ENCODE measurements at regions not wholly inside any gene's neighbourhood (a gene's known extent, or its start where the extent isn't known, plus 50 kb on each side); places are given as distances from the start of the nearest gene placed in this dataset.
"Not testable (repeated sequence)": the region's sequence is repeated elsewhere in the genome, so short reads cannot be mapped to it uniquely, and the experiment has no call there.

DNA sequence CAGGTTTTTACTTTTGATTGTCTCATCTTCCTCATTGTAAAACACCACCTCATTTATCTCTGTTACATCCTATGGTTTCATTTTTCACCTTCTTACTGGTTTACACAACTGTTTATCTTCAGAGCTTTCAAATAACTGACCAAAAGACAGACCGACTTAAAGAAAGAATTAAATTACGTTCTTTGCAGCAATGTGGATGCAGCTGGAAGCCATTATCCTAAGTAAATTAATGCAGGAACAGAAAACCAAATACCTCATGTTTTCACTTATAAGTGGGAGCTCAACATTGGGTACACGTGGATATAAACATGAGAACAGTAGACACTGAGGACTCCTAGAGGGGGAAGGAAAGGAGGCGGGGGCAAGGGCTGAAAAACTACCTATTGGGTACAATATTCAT is 729.0 kb upstream of the USP15 start:
- no peak for DNase-seq

DNA sequence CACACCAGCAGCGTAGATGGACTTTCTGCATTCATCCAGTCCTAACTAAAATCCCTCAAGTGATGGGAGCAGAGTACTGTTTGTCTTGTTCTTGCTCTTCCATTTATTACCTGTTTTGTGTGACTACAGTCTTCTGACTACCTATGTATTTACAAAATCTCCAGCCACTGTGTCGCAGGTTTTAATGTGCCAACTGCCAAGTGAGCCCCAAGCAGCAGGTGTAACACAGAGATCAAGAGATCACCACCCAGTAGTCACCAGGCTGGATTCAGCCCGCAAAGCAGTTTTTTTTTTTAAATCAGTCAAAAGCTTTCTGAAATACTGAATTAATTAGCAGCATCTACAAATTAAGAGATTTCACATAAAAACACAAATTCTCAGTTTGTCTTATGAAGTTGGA is 724.1 kb upstream of the USP15 start:
- DNase-seq, result no peak

DNA sequence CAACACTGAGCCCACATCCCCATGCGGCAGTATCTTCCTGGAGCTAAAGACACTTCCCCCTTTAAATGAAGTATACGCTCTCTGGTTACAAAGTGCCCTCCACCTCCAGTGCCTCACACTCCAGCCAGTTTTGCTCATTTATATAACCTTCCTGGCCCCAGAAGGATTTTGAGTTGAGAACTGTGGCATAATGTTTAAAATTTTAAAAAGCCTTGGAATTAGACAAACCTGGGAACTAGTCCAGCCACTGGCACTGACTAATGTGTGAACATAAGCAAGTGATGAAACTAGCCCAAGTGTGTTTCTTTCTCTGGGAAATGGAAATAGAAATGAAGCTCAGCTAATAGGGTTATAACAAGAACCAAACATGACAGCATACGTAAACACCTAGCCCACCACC is 723.7 kb upstream of the USP15 start:
- no peak for DNase-seq

DNA sequence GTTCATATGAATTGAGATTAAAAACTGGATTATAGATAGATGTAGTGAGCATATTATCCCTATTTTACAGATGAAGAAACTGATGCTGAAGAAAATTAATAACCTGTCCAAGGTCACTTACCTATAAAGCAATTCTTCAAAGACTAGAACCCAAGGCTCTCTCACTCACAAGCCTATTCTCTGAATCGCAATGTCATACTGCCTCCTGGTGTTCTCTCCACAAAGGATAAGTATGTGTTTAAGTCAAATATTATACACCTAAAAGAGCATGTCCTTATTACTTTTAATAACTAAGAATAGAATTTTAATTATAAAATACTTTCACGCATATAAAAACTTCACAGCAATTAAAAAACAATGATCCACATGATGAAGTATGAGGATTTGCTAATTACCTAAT is 721.3 kb upstream of the USP15 start:
- DNase-seq, result no peak

DNA sequence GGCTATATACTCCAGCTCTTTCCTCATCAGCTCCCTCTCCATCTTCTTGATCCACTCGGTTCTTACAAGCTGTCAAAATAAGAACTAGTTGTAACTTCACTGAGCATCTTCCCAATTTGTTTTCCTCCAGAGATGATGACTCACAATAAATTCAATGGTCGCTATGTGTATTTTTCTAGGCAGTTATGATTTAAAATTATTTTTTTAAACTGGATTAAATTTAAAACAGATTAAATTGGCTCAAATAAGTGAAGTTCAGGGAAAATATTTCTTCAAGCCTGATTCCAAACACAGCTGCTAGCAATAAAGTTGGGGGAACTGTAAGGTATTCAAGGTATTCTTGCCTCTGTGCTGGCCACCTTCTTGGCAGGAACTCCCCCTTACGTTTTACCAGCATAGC is 717.7 kb upstream of the USP15 start:
- no peak for DNase-seq

DNA sequence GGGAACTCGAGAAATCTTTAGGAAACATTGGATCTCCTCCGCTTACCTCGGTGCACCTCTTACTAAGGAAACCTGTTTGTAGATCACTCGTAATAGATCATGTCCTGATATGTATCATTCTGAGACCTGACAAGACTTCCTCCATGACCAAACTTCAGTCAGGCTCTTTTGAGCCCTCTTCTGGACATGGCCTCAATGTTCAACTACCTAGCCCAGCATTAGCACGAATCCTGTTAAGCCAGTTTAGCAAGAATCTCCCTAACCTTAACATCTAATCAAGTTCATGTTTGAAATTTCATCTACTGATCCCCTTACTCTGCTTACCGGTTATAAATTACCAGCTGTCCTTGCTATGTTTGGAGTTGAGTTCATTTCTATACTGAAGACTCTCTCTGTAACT is 713.9 kb upstream of the USP15 start:
- DNase-seq, result no peak

DNA sequence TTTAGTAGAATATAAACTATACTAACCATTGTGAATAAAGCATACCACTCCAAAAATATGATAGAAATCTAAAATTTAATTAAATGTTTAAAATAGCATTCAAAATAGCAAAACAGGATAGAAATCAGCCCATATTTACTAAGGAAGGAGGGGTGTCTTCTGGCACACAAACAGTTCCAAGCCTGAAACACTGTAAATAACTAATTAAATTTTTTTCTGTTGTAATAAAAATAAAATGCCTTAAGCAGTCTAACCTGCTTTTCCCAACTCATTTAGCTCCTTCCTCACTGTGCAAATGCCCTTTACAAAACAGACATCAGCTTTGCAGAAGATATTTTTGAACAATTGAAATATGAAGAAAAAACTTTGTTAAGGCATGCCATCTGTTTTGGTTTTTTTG is 707.1 kb upstream of the USP15 start:
- no peak for DNase-seq

DNA sequence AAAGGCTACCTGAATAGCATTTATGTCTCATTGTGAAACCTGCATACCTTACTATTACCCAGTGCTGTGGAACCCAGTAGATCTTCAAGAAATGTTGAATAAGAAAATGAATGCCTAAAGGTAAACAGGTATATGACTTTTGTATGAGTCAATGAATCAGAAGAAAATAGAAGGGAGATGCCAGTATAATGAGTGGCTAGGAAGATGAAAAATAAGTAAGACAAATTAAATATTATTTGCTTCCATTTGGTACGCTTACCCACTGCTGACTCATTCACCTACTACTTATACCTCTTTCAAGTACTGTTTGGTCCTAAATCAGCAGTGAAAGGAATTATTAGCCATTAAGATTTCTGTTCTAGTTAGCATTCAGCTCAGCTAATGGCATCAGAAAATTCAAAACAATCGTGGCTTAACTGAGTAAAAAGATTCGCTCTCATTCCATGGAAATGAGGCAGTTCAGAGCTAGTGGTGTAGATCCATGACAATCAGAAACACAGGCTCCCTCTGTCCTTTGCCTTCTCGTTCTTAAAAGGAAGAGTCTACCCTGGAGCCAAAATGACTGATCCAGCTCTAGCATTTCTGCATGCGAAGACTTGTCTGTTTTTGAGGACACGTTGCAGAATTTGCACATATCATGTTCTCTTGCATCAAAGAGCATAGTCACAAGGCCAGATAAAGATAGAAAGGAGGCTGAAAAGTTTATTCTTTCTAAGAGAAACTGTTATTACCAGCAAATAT is 705.8 kb upstream of the USP15 start:
- no peak for DNase-seq

DNA sequence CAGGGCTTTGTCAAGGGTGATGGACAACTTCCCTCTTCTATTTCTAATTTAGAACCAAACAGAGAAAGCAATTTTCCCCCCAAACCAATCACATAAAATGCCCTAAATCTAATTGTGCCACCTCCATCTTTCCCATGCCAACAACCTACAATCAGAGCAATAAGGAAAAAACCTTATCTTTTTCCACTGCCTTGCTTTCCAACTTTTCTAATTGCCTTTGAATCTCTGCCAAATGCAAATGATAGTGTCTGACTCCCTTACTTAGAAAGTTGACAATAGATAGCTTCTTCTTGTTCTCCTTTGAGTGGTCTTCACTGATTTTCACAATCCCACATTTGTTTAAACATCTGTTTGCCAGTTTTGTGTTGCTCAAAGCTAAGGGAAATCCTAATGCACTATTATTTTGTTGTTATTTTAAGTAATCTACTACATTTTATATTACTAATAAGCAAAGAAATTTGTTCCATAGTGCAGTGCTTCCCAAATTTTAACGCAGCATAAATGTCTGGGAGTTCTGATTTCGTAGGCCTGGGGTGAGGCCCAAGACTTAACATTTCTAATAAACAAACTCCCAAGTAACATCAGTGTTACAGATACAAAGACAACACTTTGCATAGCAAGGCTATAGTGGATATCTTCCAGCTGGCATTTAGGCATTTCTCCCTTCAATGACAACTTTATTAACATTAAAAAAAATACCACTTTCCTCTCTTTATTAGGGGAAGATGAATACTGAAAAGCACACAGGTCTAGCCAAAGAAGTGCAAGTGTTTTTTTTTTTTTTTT is 696.3 kb upstream of the USP15 start:
- DNase-seq, result no peak

DNA sequence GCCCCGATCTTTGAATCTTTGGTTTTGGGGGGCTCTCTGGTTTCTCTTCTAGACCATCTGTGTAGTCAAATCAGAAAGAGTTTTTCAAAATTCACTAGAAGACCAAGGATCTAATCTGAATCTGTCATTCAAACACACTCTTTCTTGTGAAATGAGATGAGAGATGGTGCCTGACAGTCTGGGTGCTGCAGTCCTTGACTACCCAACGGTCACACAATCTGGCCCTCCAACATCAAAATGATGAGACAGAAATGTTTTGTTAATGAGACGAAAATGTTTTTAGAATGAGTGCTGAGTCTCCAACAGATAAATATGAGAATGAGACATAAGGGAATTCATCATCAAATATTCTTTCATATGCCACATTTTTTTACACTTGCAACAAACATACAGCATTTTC is 695.7 kb upstream of the USP15 start:
- DNase-seq, result no peak

DNA sequence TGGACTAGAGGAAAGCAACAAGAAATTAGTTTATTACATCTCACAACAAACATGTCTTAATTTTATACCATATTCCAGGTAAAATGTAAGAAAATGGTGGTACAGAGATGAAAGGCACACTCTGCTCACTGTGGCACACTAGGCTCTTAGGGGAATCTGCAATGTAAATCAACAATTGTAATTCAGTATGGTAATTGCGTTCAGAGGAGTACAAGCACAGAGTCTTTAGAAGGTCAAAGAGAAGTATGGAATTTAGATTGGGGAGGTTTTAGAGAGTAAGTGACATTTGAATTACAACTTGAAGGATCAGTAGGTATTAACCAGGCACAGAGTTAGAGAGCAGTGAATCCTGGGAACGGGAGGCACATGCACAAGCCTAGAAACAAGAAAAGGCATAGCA is 694.0 kb upstream of the USP15 start:
- no peak for DNase-seq

DNA sequence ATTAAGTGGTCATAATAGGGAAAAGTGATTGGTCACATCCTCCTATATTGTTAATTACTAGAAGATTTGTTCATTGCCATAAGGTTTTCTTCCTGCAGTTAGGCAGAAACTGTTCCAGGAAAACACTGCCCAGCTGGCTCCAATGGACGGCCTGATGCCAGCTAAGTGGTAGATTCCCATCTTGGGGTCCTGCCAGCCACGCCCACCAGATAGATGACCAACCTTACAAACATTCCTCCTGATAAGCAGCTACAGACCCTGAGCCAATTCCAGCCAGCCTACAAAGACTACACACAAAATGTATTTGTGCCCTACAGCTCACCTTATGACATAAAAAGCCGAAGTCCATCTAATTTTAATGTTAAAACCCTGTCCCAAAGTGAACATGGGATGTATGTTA is 685.9 kb upstream of the USP15 start:
- DNase-seq, result no peak

DNA sequence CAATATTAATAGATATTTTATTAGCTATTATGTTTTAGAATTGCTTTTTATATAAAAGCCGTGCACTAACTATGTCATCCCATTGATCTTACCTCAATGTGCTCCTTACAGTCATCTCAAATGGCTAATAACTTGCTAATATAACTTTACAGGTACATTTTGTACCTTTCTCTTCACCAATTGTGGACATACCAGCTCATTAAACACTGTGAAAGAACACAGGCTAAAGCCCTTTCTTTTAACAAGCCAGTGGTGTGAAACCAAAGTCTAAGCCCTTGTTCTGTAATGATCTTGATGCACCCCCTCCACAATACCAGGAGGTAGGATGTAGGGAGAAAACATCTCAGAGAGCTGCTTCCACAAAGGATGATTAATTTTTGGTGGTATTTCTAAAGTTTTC is 675.3 kb upstream of the USP15 start:
- no peak for DNase-seq

DNA sequence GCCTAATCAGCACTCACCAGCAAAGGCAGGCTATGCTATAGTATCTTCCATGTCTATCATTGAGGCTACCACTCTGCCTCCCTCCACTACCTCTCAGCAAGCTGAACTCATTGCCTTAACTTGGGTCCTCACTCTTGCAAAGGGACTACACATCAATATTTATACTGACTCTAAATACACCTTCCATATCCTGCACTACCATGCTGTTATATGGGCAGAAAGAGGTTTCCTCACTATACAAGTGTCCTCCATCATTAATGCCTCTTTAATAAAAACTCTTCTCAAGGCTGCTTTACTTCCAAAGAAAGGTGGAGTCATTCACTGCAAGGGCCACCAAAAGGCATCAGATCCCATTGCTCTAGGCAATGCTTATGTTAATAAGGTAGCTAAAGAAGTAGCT is 669.3 kb upstream of the USP15 start:
- not testable (repeated sequence) for DNase-seq

DNA sequence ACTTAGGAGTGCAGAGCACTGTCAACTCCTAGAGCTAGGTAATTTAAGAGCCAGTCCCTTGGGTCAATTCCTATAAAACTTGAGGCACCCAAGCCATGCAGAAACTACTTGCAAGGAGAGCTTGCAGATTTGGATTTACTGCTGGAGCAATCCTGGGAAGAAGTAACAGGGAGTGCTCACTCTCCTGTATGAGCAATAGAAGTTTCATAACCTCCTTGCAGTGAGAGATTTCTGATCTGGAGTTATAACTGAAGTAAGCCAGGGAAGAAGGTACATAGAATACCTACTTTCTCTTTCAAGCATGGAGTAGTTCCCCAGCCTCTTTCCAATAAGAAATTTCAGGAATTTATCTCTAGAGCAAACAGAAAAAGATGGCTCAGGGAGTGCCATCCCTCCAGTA is 650.1 kb upstream of the USP15 start:
- DNase-seq, result no peak

DNA sequence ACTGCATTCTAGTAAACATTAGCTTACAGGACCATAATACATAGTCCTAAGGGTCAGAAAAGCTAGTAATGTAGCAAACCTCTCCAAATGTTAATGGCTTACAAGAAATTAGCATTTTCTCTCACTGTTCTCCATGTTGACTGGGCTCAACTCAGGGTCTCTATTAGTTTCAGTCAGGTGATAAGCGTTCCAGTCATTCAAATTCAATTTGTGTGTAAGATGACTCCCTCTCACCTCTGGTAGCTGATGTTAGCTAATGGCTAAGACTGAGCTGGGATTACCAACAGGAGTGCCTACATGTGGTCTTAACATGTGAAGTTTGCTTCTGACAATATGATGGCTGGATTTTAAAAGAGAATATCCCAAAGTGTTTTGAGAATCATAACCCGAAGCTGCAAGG is 630.5 kb upstream of the USP15 start:
- no peak for DNase-seq

DNA sequence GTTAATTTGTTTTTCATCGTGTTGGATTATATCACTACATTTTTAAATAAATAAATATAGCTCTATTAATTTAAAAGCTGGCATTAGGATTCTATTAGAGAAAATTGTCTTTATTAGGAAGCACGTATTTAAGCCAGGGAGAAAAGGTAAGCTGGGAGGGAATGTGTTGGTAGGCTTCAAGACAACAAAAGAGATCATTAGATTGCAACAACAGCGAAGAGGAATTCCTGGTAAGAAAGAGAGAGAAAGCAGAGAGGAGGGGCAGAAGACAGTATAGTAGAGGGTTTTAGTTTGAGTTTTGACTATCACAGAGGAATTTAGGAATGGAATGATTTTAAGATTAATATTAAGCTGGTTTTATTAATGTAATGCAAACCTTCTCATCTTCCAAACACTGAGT is 613.6 kb upstream of the USP15 start:
- DNase-seq, result no peak

DNA sequence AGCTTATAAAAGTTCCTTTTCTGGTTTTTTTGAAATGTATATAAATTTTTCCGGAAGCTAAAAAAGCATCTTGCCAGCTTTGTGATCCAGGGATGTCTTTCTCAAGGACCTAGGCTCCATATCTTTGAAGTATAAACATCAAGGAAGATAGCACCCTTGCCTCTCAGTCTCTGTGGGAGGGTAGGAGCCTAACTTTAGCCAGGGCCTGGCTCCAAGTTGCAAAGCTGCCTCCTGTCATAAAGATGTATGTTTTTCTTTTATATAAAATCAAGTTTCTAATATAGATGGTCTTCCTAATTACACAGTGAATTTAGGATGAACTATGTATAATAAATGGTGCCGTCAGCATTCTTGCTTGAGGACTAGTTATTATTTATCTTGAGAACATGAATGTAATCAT is 612.6 kb upstream of the USP15 start:
- no peak for DNase-seq

DNA sequence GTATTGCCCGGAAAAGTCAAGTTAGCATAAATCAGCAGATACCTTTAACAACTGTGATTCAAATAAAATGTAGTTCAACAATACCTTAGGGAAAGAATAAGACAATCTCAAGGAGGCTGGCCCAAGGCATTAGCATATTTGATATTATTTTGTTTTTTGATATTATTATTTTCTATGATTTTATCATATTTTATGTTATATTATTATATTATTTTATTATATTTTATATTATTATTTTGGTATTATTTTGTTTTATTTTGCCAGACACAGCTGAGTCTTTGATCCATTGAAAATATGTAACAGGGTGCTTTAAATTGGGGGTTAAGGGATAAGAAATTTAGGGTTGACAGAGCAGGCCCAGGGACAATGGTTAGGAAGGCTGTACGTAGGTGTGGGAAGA is 607.9 kb upstream of the USP15 start:
- DNase-seq, result no peak

DNA sequence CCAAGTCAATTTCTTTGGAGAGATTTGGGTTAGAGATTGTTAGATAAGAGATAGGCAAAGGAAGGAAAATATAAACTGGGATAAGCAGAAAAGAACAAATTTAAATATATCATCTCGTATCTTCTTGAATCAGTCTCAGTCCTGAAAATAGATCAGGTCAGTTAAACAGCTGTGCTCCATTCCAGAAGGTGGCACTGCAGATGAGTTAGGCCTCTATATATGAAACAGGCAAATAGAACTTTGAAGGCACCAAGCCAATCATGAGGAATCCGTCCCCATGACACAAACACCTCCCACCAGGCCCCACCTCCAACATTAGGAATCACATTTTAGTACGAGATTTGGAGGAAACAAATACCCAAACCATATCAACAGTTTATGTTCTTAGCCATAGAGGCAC is 605.5 kb upstream of the USP15 start:
- DNase-seq, result no peak

DNA sequence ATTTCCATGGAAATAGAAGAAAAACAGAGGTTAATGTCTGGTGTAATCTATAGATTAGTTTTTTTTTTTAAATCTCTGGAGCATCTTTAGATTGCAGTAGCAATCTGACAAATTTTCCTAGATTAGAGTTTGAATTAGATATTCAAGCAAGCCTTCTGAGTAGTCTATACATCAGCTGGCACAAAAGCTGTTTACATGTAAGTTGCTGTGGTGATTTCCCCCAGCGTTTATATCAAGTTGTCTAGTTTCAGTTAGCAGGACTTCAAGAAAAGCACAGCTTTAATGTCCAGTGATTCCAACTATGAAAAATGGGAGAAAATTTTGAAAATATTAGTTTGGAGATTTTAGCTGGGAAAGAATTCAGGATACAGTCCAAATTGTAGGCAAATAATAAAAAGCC is 605.0 kb upstream of the USP15 start:
- no peak for DNase-seq

DNA sequence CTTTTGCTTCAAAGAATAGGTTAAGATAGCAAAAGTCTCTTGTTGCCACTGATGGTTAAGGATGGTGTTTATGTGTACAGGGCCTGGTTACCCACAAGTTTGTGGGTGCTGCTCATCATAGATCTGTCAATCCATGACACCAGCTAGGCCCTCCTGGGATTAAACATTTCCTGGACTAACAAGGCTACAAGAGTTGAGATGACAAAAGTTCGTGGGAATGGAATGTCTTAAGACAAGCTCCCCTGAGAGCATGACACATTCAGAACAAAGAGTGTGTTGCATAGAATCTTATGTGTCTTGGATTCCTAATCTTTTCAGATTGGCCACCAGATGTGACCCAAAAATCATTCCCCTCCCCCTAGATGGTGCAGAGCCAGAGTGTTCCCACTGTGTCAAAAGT is 592.5 kb upstream of the USP15 start:
- no peak for DNase-seq

DNA sequence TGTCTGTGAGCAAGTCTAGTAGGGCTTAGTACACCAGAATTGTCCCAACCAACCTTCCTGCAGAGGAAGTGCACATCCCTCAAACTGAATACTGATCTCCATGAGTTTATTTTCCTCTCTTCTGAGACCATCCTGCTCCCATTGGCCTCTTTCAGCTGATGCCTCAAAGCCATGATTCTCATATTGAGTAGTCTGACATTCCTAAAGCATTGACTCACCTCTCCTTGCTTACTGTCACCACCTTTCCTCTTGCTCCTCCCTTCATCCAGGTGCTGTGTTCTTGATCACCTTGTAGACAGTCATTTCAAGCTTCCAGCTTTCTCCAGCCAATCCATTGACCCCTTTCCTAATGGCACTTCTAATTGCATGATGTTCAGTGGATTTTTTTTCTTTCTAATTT is 583.7 kb upstream of the USP15 start:
- no peak for DNase-seq

DNA sequence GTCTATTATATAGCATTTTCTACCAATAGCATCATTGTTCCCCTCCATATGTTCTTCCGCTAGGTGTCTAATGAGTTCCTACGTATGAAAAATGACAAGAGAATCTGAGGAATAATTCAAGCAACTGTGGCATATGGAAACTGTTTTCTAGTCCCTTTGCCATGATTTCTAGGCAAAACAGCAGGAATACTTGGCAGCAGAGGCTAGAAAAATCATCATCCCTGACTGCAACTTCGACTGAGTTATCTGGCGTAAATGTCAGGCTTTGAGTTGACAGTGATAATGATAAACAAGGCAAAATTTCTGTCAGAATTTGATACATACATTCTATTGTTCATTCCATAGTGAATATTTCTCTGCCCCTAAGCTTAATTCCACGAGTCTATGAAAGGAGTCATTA is 572.8 kb upstream of the USP15 start:
- DNase-seq, result no peak

DNA sequence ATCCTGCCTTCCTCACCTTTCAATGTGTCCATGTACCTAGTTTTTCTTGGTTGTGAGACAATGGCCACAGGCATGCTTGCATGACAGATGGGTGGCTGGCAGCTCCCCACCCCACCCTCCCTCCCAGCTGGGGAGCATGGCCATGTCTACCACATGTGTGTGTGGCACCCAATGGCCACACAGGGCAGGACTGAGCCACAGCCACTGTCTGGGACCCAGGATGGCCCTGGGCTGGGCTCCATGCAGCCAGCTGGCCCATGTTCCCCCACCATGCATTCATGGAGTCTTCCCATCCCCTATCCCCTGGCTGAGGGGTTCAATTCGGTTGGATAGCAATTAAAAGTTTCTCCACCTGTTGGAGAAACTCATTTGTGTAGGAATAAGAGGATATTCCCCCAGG is 566.0 kb upstream of the USP15 start:
- no peak for DNase-seq

Data from CD4-positive, alpha-beta T cell treated with Interleukin-21 for 1 hour (primary cell).